GM08714 (cell line): ENCODE measurements at regions not wholly inside any gene's neighbourhood (a gene's known extent, or its start where the extent isn't known, plus 50 kb on each side); places are given as distances from the start of the nearest gene placed in this dataset.

Experiments used
- H3K4me3 ChIP-seq: fragments of 200-500 bp; sonication (Bioruptor generic); 2 replicates; pipeline ENCODE4 v1.5.1; 2014; ENCODE audit warnings: mild to moderate bottlenecking, low read length, inconsistent platforms
- ZNF274 ChIP-seq: IDR thresholded peaks from 2 replicates; pipeline ENCODE4 v1.6.1; 2012; ENCODE audit warnings: mild to moderate bottlenecking, low read depth, low read length

GRCh38 chr20:11391591-11391990 lies 526.1 kb upstream of the BTBD3 start:
- H3K4me3 ChIP-seq: no peak overlapping the region
- TF ChIP-seq ZNF274: no peak

- no peak for TF ChIP-seq ZNF274
These were observed 523.4 kb upstream of the BTBD3 start for GRCh38 chr20:11394145-11394833.

GRCh38 chr20:11395581-11395980 lies 522.1 kb upstream of the BTBD3 start:
- TF ChIP-seq ZNF274: no peak
- no peak overlapping the region for H3K4me3 ChIP-seq

More at GRCh38 chr20:11394145-11394833, 523.4 kb upstream of the BTBD3 start:
- no peak overlapping the region for H3K4me3 ChIP-seq

- H3K4me3 ChIP-seq: no peak overlapping the region; the same call in 1 of the 2 replicates
These were observed 515.7 kb upstream of the BTBD3 start for GRCh38 chr20:11401988-11402387.

GRCh38 chr20:11403711-11404110 lies 514.0 kb upstream of the BTBD3 start:
- TF ChIP-seq ZNF274: no peak

More at GRCh38 chr20:11401988-11402387, 515.7 kb upstream of the BTBD3 start:
- no peak for TF ChIP-seq ZNF274

GRCh38 chr20:11406877-11407276 lies 510.8 kb upstream of the BTBD3 start:
- no peak overlapping the region for H3K4me3 ChIP-seq
- no peak for TF ChIP-seq ZNF274

More at GRCh38 chr20:11403711-11404110, 514.0 kb upstream of the BTBD3 start:
- H3K4me3 ChIP-seq: no peak overlapping the region

GRCh38 chr20:11409561-11409960 lies 508.1 kb upstream of the BTBD3 start:
- no peak for TF ChIP-seq ZNF274
- H3K4me3 ChIP-seq: no peak overlapping the region

- no peak for TF ChIP-seq ZNF274
- H3K4me3 ChIP-seq: no peak overlapping the region
These were observed 505.9 kb upstream of the BTBD3 start for GRCh38 chr20:11411765-11412164.

- no peak for TF ChIP-seq ZNF274
- H3K4me3 ChIP-seq: no peak overlapping the region
These were observed 490.7 kb upstream of the BTBD3 start for GRCh38 chr20:11426948-11427347.

- TF ChIP-seq ZNF274: no peak
- no peak overlapping the region for H3K4me3 ChIP-seq
These were observed 488.5 kb upstream of the BTBD3 start for GRCh38 chr20:11429168-11429567.

- no peak for TF ChIP-seq ZNF274
- no peak overlapping the region for H3K4me3 ChIP-seq
These were observed 487.7 kb upstream of the BTBD3 start for GRCh38 chr20:11429889-11430519.

GRCh38 chr20:11430652-11431051 lies 487.0 kb upstream of the BTBD3 start:
- H3K4me3 ChIP-seq: no peak overlapping the region
- TF ChIP-seq ZNF274: no peak

GRCh38 chr20:11431621-11432020 lies 486.1 kb upstream of the BTBD3 start:
- no peak overlapping the region for H3K4me3 ChIP-seq
- no peak for TF ChIP-seq ZNF274

- no peak for TF ChIP-seq ZNF274
- H3K4me3 ChIP-seq: no peak overlapping the region
These were observed 485.3 kb upstream of the BTBD3 start for GRCh38 chr20:11432407-11432806.
